Ovary (tissue), 7 donors: ENCODE measurements at regions not wholly inside any gene's neighbourhood (a gene's known extent, or its start where the extent isn't known, plus 50 kb on each side); places are given as distances from the start of the nearest gene placed in this dataset.

Source experiments
- DNase-seq, 5 donors: peaks; one replicate each; pipeline ENCODE4 v3.0.0-alpha.2; 2019 to 2020
- H3K27ac ChIP-seq, 2 donors: fragments of 200-600 bp; one replicate each; pipeline versions ENCODE4 v1.5.1 to v1.8.0; 2019 to 2022
- H3K27me3 ChIP-seq: fragments of 200-600 bp; one replicate; pipeline ENCODE4 v1.8.0; 2022
- H3K36me3 ChIP-seq: fragments of 200-600 bp; sonication (generic); one replicate; pipeline ENCODE4 v1.5.1; 2019
- H3K4me1 ChIP-seq: one replicate; pipeline ENCODE4 v1.8.1; 2013; ENCODE audit warnings: mild to moderate bottlenecking, moderate library complexity; ENCODE audit not compliant: insufficient read depth
- H3K4me3 ChIP-seq: fragments of 200-600 bp; sonication (generic); one replicate; pipeline ENCODE4 v1.5.1; 2017
- H3K9me3 ChIP-seq, 2 donors: fragments of 200-600 bp in 1 of 2; sonication (generic) in 1 of 2; one replicate each; pipeline versions ENCODE4 v1.5.1 to v1.8.1; 2013 to 2019; ENCODE audit warnings: mild to moderate bottlenecking in 1 of 2, moderate library complexity in 1 of 2
- EP300 ChIP-seq: sonication (generic); formaldehyde crosslinking; IDR thresholded peaks from one replicate; pipeline ENCODE4 v1.6.1; 2017; ENCODE audit warnings: antibody characterized with exemption
- POLR2A ChIP-seq: fragments of 450-650 bp; IDR thresholded peaks from one replicate; pipeline ENCODE4 v1.6.1; 2017; ENCODE audit warnings: antibody characterized with exemption, mild to moderate bottlenecking, moderate library complexity
- WGBS, 3 donors: extraction: QIAGEN DNeasy Blood & Tissue Kit in 1 of 3; methylation state at CpG; one replicate each; pipeline versions ENCODE4 v1.1.5 to v1.1.7; 2013 to 2017; 5-methylcytosine and 5-hydroxymethylcytosine counted together
- intact Hi-C, 4 donors: fragments of 100-400 bp; cut with DNase I; formaldehyde crosslinking; loops; one replicate each; pipeline versions ENCODE4 v1.11.0 to v1.15.1; 2022 to 2023
- TF ChIP-seq, protein P1 (sequence below), 3 donors: fragments of 450-650 bp in 2 of 3; fragments of 200-600 bp in 1 of 3; IDR thresholded peaks; one replicate each; pipeline versions ENCODE4 v1.5.1 to v1.8.0; 2016 to 2022; ENCODE audit warnings: antibody characterized with exemption in 3 of 3, mild to moderate bottlenecking in 1 of 3
- donor health status: DM: no; HTN: no; CAD: no; lungs with moderate emphysema.
- donor health status: DM: no; HTN: no; CAD: no.
- donor health status: Bipolar disorder and iron deficiency.
- donor health status: DM: no; HTN: no; CAD: no.
- donor health status: DM: yes; HTN: yes; CAD: no.

DNA sequence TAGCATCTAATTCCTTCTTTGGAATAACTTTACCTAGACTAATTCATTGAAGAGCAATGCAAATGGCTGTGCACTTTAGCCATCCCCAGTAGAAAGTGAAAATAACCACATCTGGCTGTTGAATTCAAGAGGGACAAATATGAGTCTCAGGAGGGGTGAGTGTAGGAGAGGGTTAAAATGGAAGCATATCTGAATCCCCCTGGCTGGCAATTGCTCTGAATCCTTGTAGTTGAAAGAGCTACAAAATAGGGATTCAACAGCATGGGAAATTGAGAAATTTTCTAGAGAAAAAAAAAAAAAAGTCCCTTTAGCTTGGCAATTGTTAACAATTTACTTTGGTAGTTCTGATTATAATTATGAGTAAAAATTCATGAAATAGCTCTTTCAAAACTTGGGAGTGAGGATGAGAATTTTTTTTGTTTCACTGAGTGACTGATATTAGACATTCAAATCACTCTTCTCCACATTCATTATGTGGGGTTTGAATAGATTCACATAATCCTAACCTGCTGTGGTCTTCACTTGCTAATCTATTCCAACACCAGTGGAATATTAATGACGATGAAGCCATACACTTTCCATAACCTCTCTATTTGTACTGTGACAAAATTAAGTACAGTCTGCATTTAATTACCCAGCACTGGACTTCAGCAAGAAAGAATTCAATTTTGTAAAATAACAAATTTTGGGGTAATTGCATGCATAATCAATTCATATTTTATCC lies 569.0 kb upstream of the MCTP2 start:
- H3K27ac ChIP-seq = no peak overlapping the region
- H3K4me3 ChIP-seq = no peak overlapping the region
- TF ChIP-seq, protein P1, sequence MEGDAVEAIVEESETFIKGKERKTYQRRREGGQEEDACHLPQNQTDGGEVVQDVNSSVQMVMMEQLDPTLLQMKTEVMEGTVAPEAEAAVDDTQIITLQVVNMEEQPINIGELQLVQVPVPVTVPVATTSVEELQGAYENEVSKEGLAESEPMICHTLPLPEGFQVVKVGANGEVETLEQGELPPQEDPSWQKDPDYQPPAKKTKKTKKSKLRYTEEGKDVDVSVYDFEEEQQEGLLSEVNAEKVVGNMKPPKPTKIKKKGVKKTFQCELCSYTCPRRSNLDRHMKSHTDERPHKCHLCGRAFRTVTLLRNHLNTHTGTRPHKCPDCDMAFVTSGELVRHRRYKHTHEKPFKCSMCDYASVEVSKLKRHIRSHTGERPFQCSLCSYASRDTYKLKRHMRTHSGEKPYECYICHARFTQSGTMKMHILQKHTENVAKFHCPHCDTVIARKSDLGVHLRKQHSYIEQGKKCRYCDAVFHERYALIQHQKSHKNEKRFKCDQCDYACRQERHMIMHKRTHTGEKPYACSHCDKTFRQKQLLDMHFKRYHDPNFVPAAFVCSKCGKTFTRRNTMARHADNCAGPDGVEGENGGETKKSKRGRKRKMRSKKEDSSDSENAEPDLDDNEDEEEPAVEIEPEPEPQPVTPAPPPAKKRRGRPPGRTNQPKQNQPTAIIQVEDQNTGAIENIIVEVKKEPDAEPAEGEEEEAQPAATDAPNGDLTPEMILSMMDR (IDR thresholded peaks at IDR 0.05) = no peak
- TF ChIP-seq POLR2A (no peak), EP300 (no peak)
- WGBS, 3 donors = 78 to 86% (median 80%) methylated on average over 1 of the region's 1 CpG
- intact Hi-C loops = no loop called here
- DNase-seq = no peak
- no peaks in the 10 kb centered on the region for H3K27me3 ChIP-seq
- H3K36me3 ChIP-seq = no peaks in the 10 kb centered on the region
- no peaks in the 10 kb centered on the region for H3K9me3 ChIP-seq
- H3K4me1 ChIP-seq = no peaks in the 10 kb centered on the region

DNA sequence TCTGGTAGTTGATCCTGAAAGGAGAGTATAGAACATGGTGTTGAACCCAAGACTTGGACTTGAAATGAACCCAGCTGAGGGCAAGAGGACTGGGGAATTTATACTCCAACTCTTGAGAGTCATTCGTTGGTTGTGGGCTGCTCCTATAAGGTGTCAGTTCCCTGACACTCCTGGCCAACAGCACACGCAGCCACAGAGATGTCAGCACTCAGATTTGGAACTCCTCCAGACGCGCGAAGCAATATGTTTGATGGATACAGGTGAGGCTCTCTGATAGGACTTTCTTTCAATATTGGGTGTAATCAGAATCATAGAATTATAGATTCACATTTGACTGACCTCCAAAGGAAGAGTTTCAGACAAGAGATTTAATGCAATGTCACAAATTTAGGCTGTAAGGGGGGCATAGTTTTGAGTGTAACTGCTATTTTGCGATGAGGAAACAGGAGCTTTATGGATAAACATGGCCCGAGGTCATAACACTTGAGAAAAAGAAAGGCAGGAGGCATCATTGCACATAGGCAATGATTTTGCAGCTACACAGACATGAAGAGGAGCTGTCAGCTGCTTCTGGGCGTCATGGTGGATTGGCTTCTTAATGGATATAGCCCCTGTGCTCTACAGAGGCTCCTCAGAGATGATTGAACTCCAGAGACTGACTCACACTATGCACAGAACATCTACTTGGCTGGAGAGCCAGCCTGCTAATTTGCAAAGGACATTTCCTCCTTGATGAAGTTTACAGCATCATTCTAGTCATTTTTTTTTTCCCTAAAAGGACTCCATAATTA lies 569.2 kb upstream of the RGMA start:
- DNase-seq = no peak
- H3K4me3 ChIP-seq = no peak overlapping the region
- TF ChIP-seq POLR2A (no peak), EP300 (no peak)
- TF ChIP-seq, protein P1 (IDR thresholded peaks at IDR 0.05) = no peak
- no peaks in the 10 kb centered on the region for H3K27me3 ChIP-seq
- H3K27ac ChIP-seq = no peak overlapping the region
- WGBS, 3 donors = 81 to 86% (median 83%) methylated on average over 8 of the region's 8 CpGs
- H3K4me1 ChIP-seq = no peaks in the 10 kb centered on the region
- no peaks in the 10 kb centered on the region for H3K36me3 ChIP-seq
- H3K9me3 ChIP-seq = no peaks in the 10 kb centered on the region
- intact Hi-C loops = no loop called here

DNA sequence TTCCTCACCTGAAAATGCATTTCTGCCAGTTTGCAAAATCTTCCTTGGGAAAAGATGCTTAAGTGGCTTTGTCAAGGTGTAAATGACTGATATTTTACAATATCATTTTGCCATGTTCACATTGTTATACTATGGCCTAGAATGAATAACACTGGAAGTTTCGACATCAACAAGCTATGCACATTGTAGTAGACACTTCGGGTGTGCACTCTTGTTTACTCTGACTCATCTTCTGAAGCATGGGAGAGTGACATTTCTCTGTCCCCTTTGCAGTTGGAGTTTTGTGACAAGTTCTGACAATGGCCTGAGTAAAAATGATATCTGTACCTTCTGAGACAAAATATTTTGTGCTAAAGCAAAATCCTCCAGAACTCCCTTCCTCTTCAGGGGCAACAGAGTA lies 567.0 kb upstream of the RGMA start:
- WGBS, 3 donors = 91 to 94% (median 92%) methylated on average over 2 of the region's 2 CpGs
- no peaks in the 10 kb centered on the region for H3K9me3 ChIP-seq
- H3K27ac ChIP-seq = no peak overlapping the region
- intact Hi-C loops = no loop called here
- no peaks in the 10 kb centered on the region for H3K36me3 ChIP-seq
- no peaks in the 10 kb centered on the region for H3K27me3 ChIP-seq
- DNase-seq = no peak
- no peak for TF ChIP-seq EP300
- TF ChIP-seq, protein P1 (IDR thresholded peaks at IDR 0.05) = no peak
- no peak for TF ChIP-seq POLR2A
- H3K4me1 ChIP-seq = no peaks in the 10 kb centered on the region
- H3K4me3 ChIP-seq = no peak overlapping the region

DNA sequence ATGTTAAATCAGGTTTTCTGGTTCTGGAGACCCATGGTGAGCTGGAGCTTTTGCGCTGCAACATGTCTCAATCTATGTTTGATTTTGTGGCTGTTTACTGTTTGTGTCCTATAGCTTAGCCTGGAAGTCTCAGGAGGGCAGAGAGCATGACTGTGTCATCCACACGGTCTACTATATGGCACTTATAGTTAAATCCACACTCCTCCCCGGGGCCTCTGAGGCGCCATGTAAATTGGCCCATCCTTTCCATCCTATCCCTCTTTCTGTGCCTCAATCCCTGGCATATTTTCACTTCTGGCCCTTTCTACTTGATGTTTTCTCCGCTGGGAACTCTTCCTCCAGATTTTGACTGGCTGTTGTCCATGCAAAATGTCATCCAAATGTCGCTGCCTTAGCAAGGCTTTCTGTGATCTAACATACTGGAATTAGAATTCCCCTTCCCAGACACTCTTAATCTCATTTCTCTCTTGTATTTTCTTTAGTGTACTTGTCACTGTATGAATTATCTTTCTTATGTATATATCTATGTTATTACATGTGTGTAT lies 560.8 kb upstream of the RGMA start:
- Histone ChIP-seq H3K36me3 (no peaks in the 10 kb centered on the region), H3K27ac (no peak overlapping the region), H3K4me1 (no peaks in the 10 kb centered on the region), H3K4me3 (no peak overlapping the region), H3K9me3 (no peaks in the 10 kb centered on the region), H3K27me3 (no peaks in the 10 kb centered on the region)
- TF ChIP-seq EP300 = no peak
- TF ChIP-seq, protein P1 (IDR thresholded peaks at IDR 0.05) = no peak
- TF ChIP-seq POLR2A = no peak
- DNase-seq = no peak
- intact Hi-C loops = no loop called here
- 76 to 81% (median 79%) methylated on average over 6 of the region's 6 CpGs for WGBS, 3 donors
